CD4-positive, CD25-positive, alpha-beta regulatory T cell (primary cell): ENCODE measurements at regions not wholly inside any gene's neighbourhood (a gene's known extent, or its start where the extent isn't known, plus 50 kb on each side); places are given as distances from the start of the nearest gene placed in this dataset.
"Not testable (repeated sequence)": the region's sequence is repeated elsewhere in the genome, so short reads cannot be mapped to it uniquely, and the experiment has no call there.

Experiments used
- ATAC-seq, 2 donors: fragments of 150-1000 bp; cut with Tn5 transposase; one replicate each; pipeline ENCODE4 v1.10.0; 2021; ENCODE audit warnings: low read depth in 2 of 2, moderate number of reproducible peaks in 2 of 2, moderate library complexity in 1 of 2
- DNase-seq, 3 donors: peaks; one replicate each; pipeline versions ENCODE4 v3.0.0 to v3.0.0-alpha.2; 2012 to 2022; ENCODE audit warnings: mixed read lengths in 1 of 3
- H3K27ac ChIP-seq: one replicate; pipeline ENCODE4 v1.7.0; 2013; ENCODE audit warnings: mild to moderate bottlenecking, low read length; ENCODE audit not compliant: insufficient read depth, poor library complexity, severe bottlenecking
- H3K27me3 ChIP-seq: one replicate; pipeline ENCODE4 v1.7.0; 2013; ENCODE audit warnings: low read length; ENCODE audit not compliant: control insufficient read depth, insufficient read depth
- H3K36me3 ChIP-seq: one replicate; pipeline ENCODE4 v1.7.0; 2013; ENCODE audit warnings: mild to moderate bottlenecking, low read length, moderate library complexity; ENCODE audit not compliant: control insufficient read depth, insufficient read depth
- H3K4me1 ChIP-seq: 2 replicates; pipeline ENCODE4 v1.7.0; 2013; ENCODE audit warnings: mild to moderate bottlenecking, low read length; ENCODE audit not compliant: insufficient read depth, control insufficient read depth, poor library complexity, severe bottlenecking
- H3K4me3 ChIP-seq: one replicate; pipeline ENCODE4 v1.7.0; 2013; ENCODE audit warnings: low read depth, mild to moderate bottlenecking, low read length, moderate library complexity
- H3K9me3 ChIP-seq, 2 experiments: 1 replicate in 1 of 2; 2 replicates in 1 of 2; pipeline ENCODE4 v1.7.0; 2013; ENCODE audit warnings: low read length in 2 of 2, mild to moderate bottlenecking in 1 of 2, moderate library complexity in 1 of 2; ENCODE audit not compliant: control insufficient read depth in 2 of 2
- H3K27ac Mint-ChIP-seq, 3 donors: one replicate each; pipeline ENCODE4 v1.8.0; 2020 to 2022; ENCODE audit warnings: mild to moderate bottlenecking in 3 of 3, mixed read lengths in 3 of 3, moderate library complexity in 2 of 3
- H3K27me3 Mint-ChIP-seq: one replicate; pipeline ENCODE4 v1.8.0; 2022; ENCODE audit warnings: mild to moderate bottlenecking, mixed read lengths
- H3K36me3 Mint-ChIP-seq: one replicate; pipeline ENCODE4 v1.8.0; 2020; ENCODE audit warnings: mixed read lengths
- H3K4me1 Mint-ChIP-seq, 4 donors: one replicate each; pipeline ENCODE4 v1.8.0; 2020 to 2022; ENCODE audit warnings: mixed read lengths in 4 of 4, mild to moderate bottlenecking in 1 of 4
- H3K4me3 Mint-ChIP-seq, 4 donors: one replicate each; pipeline ENCODE4 v1.8.0; 2020 to 2022; ENCODE audit warnings: mild to moderate bottlenecking in 4 of 4, mixed read lengths in 4 of 4, moderate library complexity in 3 of 4
- H3K9me3 Mint-ChIP-seq, 7 donors: one replicate each; pipeline ENCODE4 v1.8.0; 2020 to 2022; ENCODE audit warnings: mixed read lengths in 7 of 7, mild to moderate bottlenecking in 3 of 7, moderate library complexity in 2 of 7

- H3K4me3 Mint-ChIP-seq = no peak overlapping the region
- H3K36me3 Mint-ChIP-seq = no peaks in the 10 kb centered on the region
- H3K27me3 ChIP-seq = no peaks in the 10 kb centered on the region
- no peak overlapping the region for H3K4me3 ChIP-seq
- ATAC-seq (no peak), DNase-seq (no peak)
- no peaks in the 10 kb centered on the region for H3K36me3 ChIP-seq
- H3K9me3 ChIP-seq = no peaks in the 10 kb centered on the region
- H3K4me1 Mint-ChIP-seq = no peaks in the 10 kb centered on the region
- no peaks in the 10 kb centered on the region for H3K27me3 Mint-ChIP-seq
- no peak overlapping the region for H3K27ac Mint-ChIP-seq
- H3K27ac ChIP-seq = no peak overlapping the region
- H3K9me3 Mint-ChIP-seq = peaks cover 0 to 4% (median 0%) of the 10 kb centered on the region in 7 donors
- no peaks in the 10 kb centered on the region for H3K4me1 ChIP-seq
Measured at GRCh38 chr12:88903333-88903732, 323.1 kb upstream of the KITLG start.

DNA sequence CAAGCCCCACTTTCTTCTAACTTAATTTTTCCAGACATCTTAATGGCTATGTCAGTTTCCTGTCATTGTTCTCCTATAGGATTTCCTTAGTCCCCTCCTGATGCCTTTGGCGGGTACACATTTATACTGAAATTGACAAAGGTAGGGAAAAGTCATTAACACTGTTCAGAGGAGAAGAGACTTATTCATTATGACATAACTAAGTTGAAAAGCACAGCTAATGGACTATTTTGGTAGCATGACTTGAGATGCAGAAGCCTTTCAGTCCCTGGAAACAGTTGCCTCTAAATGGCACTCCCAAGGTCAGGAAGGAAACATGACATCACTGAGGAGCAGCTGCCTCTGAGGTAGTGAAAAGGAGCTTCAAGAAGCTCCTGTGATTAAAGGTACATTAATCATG, 317.5 kb upstream of the KITLG start:
- DNase-seq = no peak
- peaks cover 0 to 2% (median 0%) of the 10 kb centered on the region in 7 donors for H3K9me3 Mint-ChIP-seq
- no peak for ATAC-seq
- Histone ChIP-seq H3K4me1 (no peaks in the 10 kb centered on the region), H3K4me3 (no peak overlapping the region), H3K27ac (no peak overlapping the region), H3K36me3 (no peaks in the 10 kb centered on the region), H3K9me3 (no peaks in the 10 kb centered on the region), H3K27me3 (no peaks in the 10 kb centered on the region)
- no peak overlapping the region for H3K4me3 Mint-ChIP-seq
- H3K4me1 Mint-ChIP-seq = no peaks in the 10 kb centered on the region
- no peaks in the 10 kb centered on the region for H3K27me3 Mint-ChIP-seq
- no peak overlapping the region for H3K27ac Mint-ChIP-seq
- H3K36me3 Mint-ChIP-seq = no peaks in the 10 kb centered on the region

DNA sequence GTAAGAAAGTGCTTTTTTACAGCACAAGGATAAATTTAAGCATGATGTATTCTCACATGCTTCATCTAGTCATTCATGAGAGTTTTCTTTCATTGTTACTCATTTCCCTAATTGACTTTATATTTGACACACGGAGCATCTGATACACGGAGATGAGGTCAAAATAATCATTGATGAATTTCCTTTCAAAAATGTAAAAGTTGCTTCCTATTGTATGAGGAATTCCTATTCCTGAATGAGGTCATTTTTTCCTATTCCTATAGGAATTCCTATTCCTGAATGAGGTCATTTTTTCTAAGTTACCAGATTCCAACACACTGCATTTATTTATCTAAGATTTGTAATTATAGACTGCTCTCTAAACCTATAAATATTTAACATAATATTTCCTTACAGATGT, 316.7 kb upstream of the KITLG start:
- no peak for DNase-seq
- Histone ChIP-seq H3K27ac (no peak overlapping the region), H3K4me3 (no peak overlapping the region), H3K27me3 (no peaks in the 10 kb centered on the region), H3K4me1 (no peaks in the 10 kb centered on the region), H3K36me3 (no peaks in the 10 kb centered on the region), H3K9me3 (no peaks in the 10 kb centered on the region)
- no peak overlapping the region for H3K27ac Mint-ChIP-seq
- H3K36me3 Mint-ChIP-seq = no peaks in the 10 kb centered on the region
- peaks cover 0 to 2% (median 0%) of the 10 kb centered on the region in 7 donors for H3K9me3 Mint-ChIP-seq
- no peak overlapping the region for H3K4me3 Mint-ChIP-seq
- H3K4me1 Mint-ChIP-seq = no peaks in the 10 kb centered on the region
- no peaks in the 10 kb centered on the region for H3K27me3 Mint-ChIP-seq
- ATAC-seq = no peak

GRCh38 chr12:88895634-88896033, 315.4 kb upstream of the KITLG start:
- no peaks in the 10 kb centered on the region for H3K36me3 Mint-ChIP-seq
- H3K27ac Mint-ChIP-seq = no peak overlapping the region
- H3K9me3 ChIP-seq = no peaks in the 10 kb centered on the region
- no peak overlapping the region for H3K4me3 Mint-ChIP-seq
- no peak overlapping the region for H3K27ac ChIP-seq
- H3K4me1 ChIP-seq = no peaks in the 10 kb centered on the region
- H3K4me3 ChIP-seq = no peak overlapping the region
- ATAC-seq (no peak), DNase-seq (no peak)
- H3K4me1 Mint-ChIP-seq = no peaks in the 10 kb centered on the region
- H3K9me3 Mint-ChIP-seq = peaks cover 0 to 5% (median 0%) of the 10 kb centered on the region in 7 donors
- no peaks in the 10 kb centered on the region for H3K27me3 ChIP-seq
- H3K36me3 ChIP-seq = no peaks in the 10 kb centered on the region
- H3K27me3 Mint-ChIP-seq = no peaks in the 10 kb centered on the region

- no peaks in the 10 kb centered on the region for H3K36me3 ChIP-seq
- ATAC-seq (no peak), DNase-seq (no peak)
- H3K4me1 Mint-ChIP-seq = no peaks in the 10 kb centered on the region
- no peak overlapping the region for H3K27ac ChIP-seq
- no peak overlapping the region for H3K27ac Mint-ChIP-seq
- no peak overlapping the region for H3K4me3 ChIP-seq
- H3K36me3 Mint-ChIP-seq = no peaks in the 10 kb centered on the region
- peaks cover 0 to 5% (median 0%) of the 10 kb centered on the region in 7 donors for H3K9me3 Mint-ChIP-seq
- no peak overlapping the region for H3K4me3 Mint-ChIP-seq
- H3K27me3 Mint-ChIP-seq = no peaks in the 10 kb centered on the region
- no peaks in the 10 kb centered on the region for H3K27me3 ChIP-seq
- H3K9me3 ChIP-seq = no peaks in the 10 kb centered on the region
- H3K4me1 ChIP-seq = no peaks in the 10 kb centered on the region
Measured at GRCh38 chr12:88893801-88894200, 313.5 kb upstream of the KITLG start.

GRCh38 chr12:88891434-88891833, 311.2 kb upstream of the KITLG start:
- not testable (repeated sequence) for H3K27ac ChIP-seq, ATAC-seq, H3K36me3 Mint-ChIP-seq, H3K4me3 ChIP-seq, H3K27me3 Mint-ChIP-seq, H3K9me3 ChIP-seq, H3K27ac Mint-ChIP-seq, H3K27me3 ChIP-seq, DNase-seq, H3K9me3 Mint-ChIP-seq, H3K4me3 Mint-ChIP-seq, H3K36me3 ChIP-seq, H3K4me1 ChIP-seq, H3K4me1 Mint-ChIP-seq

DNA sequence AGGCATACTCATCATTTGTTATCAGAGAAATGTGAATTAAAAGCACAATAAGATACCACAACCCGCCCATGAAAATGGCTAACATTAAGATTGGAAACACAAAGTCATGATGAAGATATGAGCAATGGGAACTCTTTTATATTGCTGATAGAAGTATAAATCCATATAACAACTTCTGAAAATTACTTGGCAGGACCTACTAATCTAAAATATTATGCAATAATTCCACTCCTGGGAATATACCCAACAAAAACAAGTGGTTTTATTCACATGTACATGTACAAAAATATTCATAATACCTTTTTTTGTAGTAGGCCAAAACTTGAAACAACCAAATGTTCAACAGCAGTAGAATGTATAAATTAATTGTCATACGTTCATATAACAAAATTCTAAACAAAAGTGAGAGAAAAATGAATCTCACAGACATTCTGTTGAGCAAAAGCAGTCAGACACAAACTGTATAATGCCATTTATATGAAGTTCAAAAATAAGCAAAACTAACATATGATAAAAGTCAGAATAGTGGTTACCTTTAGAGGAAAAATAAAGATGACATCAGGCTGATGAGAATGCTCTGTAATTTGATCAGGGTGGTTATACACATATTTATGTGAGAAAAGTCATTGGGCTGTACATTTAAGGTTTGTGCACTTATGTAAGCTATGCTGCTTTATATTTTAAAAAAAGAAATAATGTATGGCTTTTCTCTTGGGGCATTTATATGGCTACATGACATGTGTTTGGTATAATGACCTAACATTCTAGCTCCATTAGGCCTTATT, 309.2 kb upstream of the KITLG start:
- H3K36me3 Mint-ChIP-seq = no peaks in the 10 kb centered on the region
- Histone ChIP-seq H3K4me3 (no peak overlapping the region), H3K4me1 (no peaks in the 10 kb centered on the region), H3K27me3 (no peaks in the 10 kb centered on the region), H3K27ac (no peak overlapping the region), H3K36me3 (no peaks in the 10 kb centered on the region), H3K9me3 (no peaks in the 10 kb centered on the region)
- DNase-seq = no peak
- no peak overlapping the region for H3K4me3 Mint-ChIP-seq
- no peak overlapping the region for H3K27ac Mint-ChIP-seq
- H3K27me3 Mint-ChIP-seq = no peaks in the 10 kb centered on the region
- ATAC-seq = no peak
- peaks cover 0 to 5% (median 0%) of the 10 kb centered on the region in 7 donors for H3K9me3 Mint-ChIP-seq
- no peaks in the 10 kb centered on the region for H3K4me1 Mint-ChIP-seq

GRCh38 chr12:88884600-88884999, 304.3 kb upstream of the KITLG start:
- Mint-ChIP-seq H3K27ac (no peak overlapping the region), H3K4me3 (no peak overlapping the region), H3K4me1 (no peaks in the 10 kb centered on the region), H3K27me3 (no peaks in the 10 kb centered on the region), H3K9me3 (peaks cover 0 to 6% (median 0%) of the 10 kb centered on the region in 7 donors), H3K36me3 (no peaks in the 10 kb centered on the region)
- no peaks in the 10 kb centered on the region for H3K27me3 ChIP-seq
- ATAC-seq (no peak), DNase-seq (no peak)
- H3K36me3 ChIP-seq = no peaks in the 10 kb centered on the region
- no peaks in the 10 kb centered on the region for H3K9me3 ChIP-seq
- no peaks in the 10 kb centered on the region for H3K4me1 ChIP-seq
- no peak overlapping the region for H3K27ac ChIP-seq
- no peak overlapping the region for H3K4me3 ChIP-seq
